ENCODE measurements at regions not wholly inside any gene's neighbourhood (a gene's known extent, or its start where the extent isn't known, plus 50 kb on each side); places are given as distances from the start of the nearest gene placed in this dataset.

DNA sequence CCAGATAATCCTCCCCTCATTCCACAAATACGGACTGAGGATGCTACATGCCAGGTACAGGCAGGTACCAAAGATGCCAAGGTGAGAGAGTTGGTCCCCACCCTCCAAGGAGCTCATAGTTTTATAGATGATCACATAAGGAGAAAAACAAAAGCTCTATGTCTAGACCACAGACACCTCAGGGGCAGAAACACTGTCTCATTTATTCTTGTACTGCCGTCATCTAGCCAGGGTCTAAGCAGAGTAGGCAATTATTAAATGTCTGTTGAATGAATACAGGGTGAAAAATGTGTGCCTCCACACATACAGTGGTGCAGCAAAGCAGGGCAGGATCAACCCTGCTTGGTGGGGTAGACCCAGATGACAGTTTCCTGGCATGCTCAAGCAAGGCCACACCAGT, 439.8 kb upstream of the JARID2 start:
- ChIA-PET RAD21 (ENCODE audit: unreplicated experiment) (no interaction called here), POLR2A (no interaction called here), CTCF (interaction anchor here (1.5 kb wide), 1 partner anchor 79 kb away, joined by 4 read pairs; no protein-coding TSS in a partner anchor), SMC1A (ENCODE audit: uncharacterized antibody, unreplicated experiment) (no interaction called here)
- Histone ChIP-seq H2AFZ (ENCODE audit: control insufficient read depth, low read depth, low read length) (no peak overlapping the region), H4K20me1 (ENCODE audit: control insufficient read depth, insufficient read depth) (no peaks in the 10 kb centered on the region), H3K4me3 (no peak overlapping the region), H3K27ac (ENCODE audit: control insufficient read depth, insufficient read depth) (no peak overlapping the region), H3K36me3 (ENCODE audit: control insufficient read depth in 2 of 2, insufficient read depth in 2 of 2, low read length in 1 of 2) (no peaks in the 10 kb centered on the region), H3K4me1 (ENCODE audit: control insufficient read depth, insufficient read depth, low read length) (no peaks in the 10 kb centered on the region), H3K9ac (ENCODE audit: control insufficient read depth, insufficient read depth, low read length) (no peak overlapping the region), H3K27me3 (replicated peaks in 1 of 2; ENCODE audit: control insufficient read depth in 2 of 2, insufficient read depth in 2 of 2, low read length in 1 of 2) (no peaks in the 10 kb centered on the region; a peak in 1 of 4 replicates), H3K9me3 (replicated peaks; ENCODE audit: control insufficient read depth, insufficient read depth, low read length) (peaks cover 4% of the 10 kb centered on the region; the same call in 2 of the 3 replicates), H3K79me2 (ENCODE audit: control insufficient read depth, insufficient read depth, low read length) (no peaks in the 10 kb centered on the region), H3K4me2 (ENCODE audit: control insufficient read depth, insufficient read depth) (no peak overlapping the region)
- in situ Hi-C loops (cut with MboI) (no loop called here), intact Hi-C loops (cut with micrococcal nuclease; ENCODE audit: unreplicated experiment) (no loop called here)
- TF ChIP-seq GATAD2B (conservative IDR thresholded peaks at IDR 0.05; ENCODE audit: low read depth) (no peak), BCL11A (IDR thresholded peaks at IDR 0.05; ENCODE audit: low read depth, low read length) (no peak), TCF7 (IDR thresholded peaks at IDR 0.05; ENCODE audit: borderline replicate concordance) (no peak), SREBF2 (IDR thresholded peaks at IDR 0.05; ENCODE audit: low read length) (no peak), EED (IDR thresholded peaks at IDR 0.05; ENCODE audit: low read depth) (no peak), SMAD5 (IDR thresholded peaks at IDR 0.05; ENCODE audit: low read depth) (no peak), ZNF217 (IDR thresholded peaks at IDR 0.05) (no peak), ETV6 (conservative IDR thresholded peaks at IDR 0.05 in 1 of 2, IDR thresholded peaks at IDR 0.05 in 1 of 2; ENCODE audit: borderline replicate concordance in 1 of 2, low read depth in 1 of 2) (no peak), SREBF1 (IDR thresholded peaks at IDR 0.05; ENCODE audit: low read length) (no peak), CBX5 (IDR thresholded peaks at IDR 0.05; ENCODE audit: low read depth) (no peak), TARDBP (IDR thresholded peaks at IDR 0.05; ENCODE audit: borderline replicate concordance) (no peak), RUNX3 (IDR thresholded peaks at IDR 0.05; ENCODE audit: low read length) (no peak), CHD4 (IDR thresholded peaks at IDR 0.05) (no peak), CREB1 (IDR thresholded peaks at IDR 0.05; ENCODE audit: low read depth) (no peak)
- TF ChIP-seq, protein P1, sequence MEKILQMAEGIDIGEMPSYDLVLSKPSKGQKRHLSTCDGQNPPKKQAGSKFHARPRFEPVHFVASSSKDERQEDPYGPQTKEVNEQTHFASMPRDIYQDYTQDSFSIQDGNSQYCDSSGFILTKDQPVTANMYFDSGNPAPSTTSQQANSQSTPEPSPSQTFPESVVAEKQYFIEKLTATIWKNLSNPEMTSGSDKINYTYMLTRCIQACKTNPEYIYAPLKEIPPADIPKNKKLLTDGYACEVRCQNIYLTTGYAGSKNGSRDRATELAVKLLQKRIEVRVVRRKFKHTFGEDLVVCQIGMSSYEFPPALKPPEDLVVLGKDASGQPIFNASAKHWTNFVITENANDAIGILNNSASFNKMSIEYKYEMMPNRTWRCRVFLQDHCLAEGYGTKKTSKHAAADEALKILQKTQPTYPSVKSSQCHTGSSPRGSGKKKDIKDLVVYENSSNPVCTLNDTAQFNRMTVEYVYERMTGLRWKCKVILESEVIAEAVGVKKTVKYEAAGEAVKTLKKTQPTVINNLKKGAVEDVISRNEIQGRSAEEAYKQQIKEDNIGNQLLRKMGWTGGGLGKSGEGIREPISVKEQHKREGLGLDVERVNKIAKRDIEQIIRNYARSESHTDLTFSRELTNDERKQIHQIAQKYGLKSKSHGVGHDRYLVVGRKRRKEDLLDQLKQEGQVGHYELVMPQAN (conservative IDR thresholded peaks at IDR 0.05), result no peak
- TF ChIP-seq, protein P2, sequence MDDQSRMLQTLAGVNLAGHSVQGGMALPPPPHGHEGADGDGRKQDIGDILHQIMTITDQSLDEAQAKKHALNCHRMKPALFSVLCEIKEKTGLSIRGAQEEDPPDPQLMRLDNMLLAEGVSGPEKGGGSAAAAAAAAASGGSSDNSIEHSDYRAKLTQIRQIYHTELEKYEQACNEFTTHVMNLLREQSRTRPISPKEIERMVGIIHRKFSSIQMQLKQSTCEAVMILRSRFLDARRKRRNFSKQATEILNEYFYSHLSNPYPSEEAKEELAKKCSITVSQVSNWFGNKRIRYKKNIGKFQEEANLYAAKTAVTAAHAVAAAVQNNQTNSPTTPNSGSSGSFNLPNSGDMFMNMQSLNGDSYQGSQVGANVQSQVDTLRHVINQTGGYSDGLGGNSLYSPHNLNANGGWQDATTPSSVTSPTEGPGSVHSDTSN (IDR thresholded peaks at IDR 0.05; ENCODE audit: insufficient replicate concordance, low read depth, low read length), result no peak
- TF ChIP-seq, protein P3, sequence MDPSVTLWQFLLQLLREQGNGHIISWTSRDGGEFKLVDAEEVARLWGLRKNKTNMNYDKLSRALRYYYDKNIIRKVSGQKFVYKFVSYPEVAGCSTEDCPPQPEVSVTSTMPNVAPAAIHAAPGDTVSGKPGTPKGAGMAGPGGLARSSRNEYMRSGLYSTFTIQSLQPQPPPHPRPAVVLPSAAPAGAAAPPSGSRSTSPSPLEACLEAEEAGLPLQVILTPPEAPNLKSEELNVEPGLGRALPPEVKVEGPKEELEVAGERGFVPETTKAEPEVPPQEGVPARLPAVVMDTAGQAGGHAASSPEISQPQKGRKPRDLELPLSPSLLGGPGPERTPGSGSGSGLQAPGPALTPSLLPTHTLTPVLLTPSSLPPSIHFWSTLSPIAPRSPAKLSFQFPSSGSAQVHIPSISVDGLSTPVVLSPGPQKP (IDR thresholded peaks at IDR 0.05; ENCODE audit: low read depth, low read length), result no peak
- TF ChIP-seq, protein P4, sequence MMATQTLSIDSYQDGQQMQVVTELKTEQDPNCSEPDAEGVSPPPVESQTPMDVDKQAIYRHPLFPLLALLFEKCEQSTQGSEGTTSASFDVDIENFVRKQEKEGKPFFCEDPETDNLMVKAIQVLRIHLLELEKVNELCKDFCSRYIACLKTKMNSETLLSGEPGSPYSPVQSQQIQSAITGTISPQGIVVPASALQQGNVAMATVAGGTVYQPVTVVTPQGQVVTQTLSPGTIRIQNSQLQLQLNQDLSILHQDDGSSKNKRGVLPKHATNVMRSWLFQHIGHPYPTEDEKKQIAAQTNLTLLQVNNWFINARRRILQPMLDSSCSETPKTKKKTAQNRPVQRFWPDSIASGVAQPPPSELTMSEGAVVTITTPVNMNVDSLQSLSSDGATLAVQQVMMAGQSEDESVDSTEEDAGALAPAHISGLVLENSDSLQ (IDR thresholded peaks at IDR 0.05), result no peak
- FAIRE-seq (no peak), DNase-seq (ENCODE audit: low read depth, low spot score) (no peak), ATAC-seq (no peak)
- WGBS (ENCODE audit: insufficient coverage, insufficient replicate concordance, low lambda C conversion rate, missing lambda C conversion rate), result 22% methylated on average over 2 of the region's 2 CpGs
- BruUV-seq (replicated peaks), result no TSS peak

All from GM12878 (cell line).